ENCODE measurements at regions not wholly inside any gene's neighbourhood (a gene's known extent, or its start where the extent isn't known, plus 50 kb on each side); places are given as distances from the start of the nearest gene placed in this dataset.

DNA sequence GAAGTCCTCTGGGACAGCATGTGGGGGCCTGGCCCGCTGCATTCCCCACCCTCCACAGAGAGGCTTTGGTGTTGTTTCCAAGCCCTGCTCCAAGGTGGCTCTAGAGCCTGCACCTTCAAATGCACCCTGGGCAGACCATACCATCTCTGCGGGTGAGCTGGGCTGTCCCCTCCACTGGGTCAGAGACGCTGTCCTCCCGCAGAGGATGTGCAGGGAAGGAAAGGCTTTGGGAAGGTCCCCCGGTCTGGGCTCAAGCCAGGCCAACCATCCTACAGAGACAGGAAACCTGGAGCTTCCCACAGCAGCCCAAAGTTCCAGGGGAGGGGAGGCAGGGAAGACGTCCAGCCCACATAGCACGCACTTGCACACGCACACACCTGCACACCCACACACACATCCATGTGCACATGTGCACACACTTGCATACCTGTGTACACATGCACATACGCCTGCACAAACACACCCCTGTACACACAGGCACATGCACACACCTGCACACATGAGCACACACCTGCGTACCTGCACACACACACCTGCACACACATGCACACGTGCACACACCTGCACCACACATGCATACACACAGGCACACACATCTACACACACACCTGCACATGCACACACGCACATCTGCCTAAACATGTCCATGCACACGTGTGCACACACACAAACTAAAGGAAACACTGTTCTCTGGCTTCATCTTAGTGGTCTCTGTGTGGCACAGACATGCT is 155.4 kb downstream of the ERMARD start:
- TF ChIP-seq, protein P1, sequence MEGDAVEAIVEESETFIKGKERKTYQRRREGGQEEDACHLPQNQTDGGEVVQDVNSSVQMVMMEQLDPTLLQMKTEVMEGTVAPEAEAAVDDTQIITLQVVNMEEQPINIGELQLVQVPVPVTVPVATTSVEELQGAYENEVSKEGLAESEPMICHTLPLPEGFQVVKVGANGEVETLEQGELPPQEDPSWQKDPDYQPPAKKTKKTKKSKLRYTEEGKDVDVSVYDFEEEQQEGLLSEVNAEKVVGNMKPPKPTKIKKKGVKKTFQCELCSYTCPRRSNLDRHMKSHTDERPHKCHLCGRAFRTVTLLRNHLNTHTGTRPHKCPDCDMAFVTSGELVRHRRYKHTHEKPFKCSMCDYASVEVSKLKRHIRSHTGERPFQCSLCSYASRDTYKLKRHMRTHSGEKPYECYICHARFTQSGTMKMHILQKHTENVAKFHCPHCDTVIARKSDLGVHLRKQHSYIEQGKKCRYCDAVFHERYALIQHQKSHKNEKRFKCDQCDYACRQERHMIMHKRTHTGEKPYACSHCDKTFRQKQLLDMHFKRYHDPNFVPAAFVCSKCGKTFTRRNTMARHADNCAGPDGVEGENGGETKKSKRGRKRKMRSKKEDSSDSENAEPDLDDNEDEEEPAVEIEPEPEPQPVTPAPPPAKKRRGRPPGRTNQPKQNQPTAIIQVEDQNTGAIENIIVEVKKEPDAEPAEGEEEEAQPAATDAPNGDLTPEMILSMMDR (conservative IDR thresholded peaks at IDR 0.05; ENCODE audit: low read depth, low read length), result no peak
- TF ChIP-seq EZH2 (IDR thresholded peaks at IDR 0.05; ENCODE audit: borderline replicate concordance, low read depth, low read length, poor library complexity, severe bottlenecking), result no peak
- Histone ChIP-seq H3K4me1 (ENCODE audit: insufficient read depth, low read length, poor library complexity, severe bottlenecking) (no peaks in the 10 kb centered on the region), H3K4me3 (ENCODE audit: low read depth, low read length, poor library complexity, severe bottlenecking) (no peak overlapping the region), H3K36me3 (ENCODE audit: insufficient read depth, low read length, poor library complexity, severe bottlenecking) (no peaks in the 10 kb centered on the region), H3K27me3 (replicated peaks; ENCODE audit: insufficient read depth, low read depth, low read length, poor library complexity) (peaks cover 11% of the 10 kb centered on the region), H3K27ac (ENCODE audit: low read depth, low read length, poor library complexity, severe bottlenecking) (no peak overlapping the region), H3K9me3 (ENCODE audit: low read depth, low read length, poor library complexity, severe bottlenecking) (no peaks in the 10 kb centered on the region)
- no peak for DNase-seq (ENCODE audit: low spot score)
- intact Hi-C loops (cut with micrococcal nuclease; ENCODE audit: unreplicated experiment), result no loop called here
- POLR2A ChIA-PET (ENCODE audit: low non-redundant PET), result no interaction called here
- CTCF ChIA-PET, result no interaction called here
- BruUV-seq (replicated peaks), result no TSS peak

DNA sequence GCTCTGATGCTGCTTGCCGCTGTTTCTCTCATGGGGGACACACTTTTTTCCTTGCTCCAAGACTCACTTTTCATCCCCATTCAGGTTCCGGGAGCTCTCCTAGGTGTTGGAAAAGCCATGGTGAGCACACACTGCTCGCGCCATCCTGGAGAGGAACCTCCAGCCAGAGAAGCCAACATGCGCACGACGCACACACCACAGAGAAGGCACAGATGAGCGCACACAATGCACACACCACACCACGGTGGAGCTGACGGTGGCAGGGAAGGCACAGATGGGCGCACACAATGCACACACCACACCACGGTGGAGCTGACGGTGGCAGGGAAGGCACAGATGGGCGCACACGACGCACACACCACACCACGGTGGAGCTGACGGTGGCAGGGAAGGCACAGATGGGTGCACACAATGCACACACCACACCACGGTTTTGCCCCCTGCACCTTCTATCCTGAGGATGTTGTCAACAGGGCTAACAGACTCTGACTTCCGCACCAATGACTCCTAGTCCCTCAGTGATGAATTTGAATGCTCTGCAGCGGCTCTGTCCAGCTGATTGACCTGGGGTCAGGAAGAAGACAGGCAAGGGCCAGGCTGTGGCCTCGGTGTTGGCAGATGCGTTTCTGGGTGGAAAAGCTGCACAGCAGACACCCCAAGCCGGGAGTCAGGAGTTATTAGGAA is 154.7 kb downstream of the ERMARD start:
- CTCF ChIA-PET, result no interaction called here

DNA sequence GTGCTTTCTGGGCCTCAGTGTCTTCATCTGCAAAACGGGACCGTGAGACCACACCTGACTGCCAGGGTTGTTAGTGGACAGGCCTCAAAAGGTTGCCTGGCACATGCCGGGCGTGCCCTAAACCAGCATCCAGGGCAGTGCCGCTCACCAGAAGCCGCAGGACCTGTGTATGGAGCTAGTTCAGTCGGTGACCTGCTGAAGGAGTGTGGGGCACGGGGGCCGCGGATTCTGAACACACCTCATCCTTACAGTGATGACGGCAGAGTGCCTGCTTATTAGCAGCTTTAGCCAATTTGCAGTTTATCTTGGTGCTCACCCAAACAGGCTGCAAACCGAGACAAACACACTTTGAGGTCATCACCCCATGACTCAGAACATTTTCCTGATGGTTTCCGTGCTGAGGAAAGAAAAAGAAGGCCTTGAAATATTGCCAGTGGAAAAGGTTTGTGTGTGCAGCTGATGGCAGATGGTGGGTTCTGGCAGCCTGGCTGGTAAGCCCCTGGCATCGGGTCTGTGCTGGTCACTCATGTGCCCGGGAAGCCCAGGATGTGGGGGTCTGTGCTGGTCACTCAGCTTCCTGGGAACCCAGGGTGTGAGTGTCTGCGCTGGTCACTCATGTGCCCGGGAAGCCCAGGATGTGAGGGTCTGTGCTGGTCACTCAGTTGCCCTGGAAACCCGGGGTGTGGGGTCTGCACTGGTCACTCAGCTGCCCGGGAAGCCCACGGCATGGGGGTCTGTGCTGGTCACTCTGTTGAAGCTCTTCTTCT is 153.8 kb downstream of the ERMARD start:
- TF ChIP-seq EZH2 (IDR thresholded peaks at IDR 0.05; ENCODE audit: borderline replicate concordance, low read depth, low read length, poor library complexity, severe bottlenecking), result no peak
- TF ChIP-seq, protein P1 (conservative IDR thresholded peaks at IDR 0.05; ENCODE audit: low read depth, low read length), result no peak
- Histone ChIP-seq H3K4me1 (ENCODE audit: insufficient read depth, low read length, poor library complexity, severe bottlenecking) (no peaks in the 10 kb centered on the region), H3K36me3 (ENCODE audit: insufficient read depth, low read length, poor library complexity, severe bottlenecking) (no peaks in the 10 kb centered on the region), H3K9me3 (ENCODE audit: low read depth, low read length, poor library complexity, severe bottlenecking) (no peaks in the 10 kb centered on the region), H3K4me3 (ENCODE audit: low read depth, low read length, poor library complexity, severe bottlenecking) (no peak overlapping the region), H3K27me3 (replicated peaks; ENCODE audit: insufficient read depth, low read depth, low read length, poor library complexity) (peaks cover 11% of the 10 kb centered on the region), H3K27ac (ENCODE audit: low read depth, low read length, poor library complexity, severe bottlenecking) (no peak overlapping the region)
- intact Hi-C loops (cut with micrococcal nuclease; ENCODE audit: unreplicated experiment), result no loop called here
- POLR2A ChIA-PET (ENCODE audit: low non-redundant PET), result no interaction called here
- CTCF ChIA-PET, result no interaction called here
- no peak for DNase-seq (ENCODE audit: low spot score)
- BruUV-seq (replicated peaks), result no TSS peak

More for the DNA sequence above, 154.7 kb downstream of the ERMARD start:
- TF ChIP-seq, protein P1 (conservative IDR thresholded peaks at IDR 0.05; ENCODE audit: low read depth, low read length), result no peak
- TF ChIP-seq EZH2 (IDR thresholded peaks at IDR 0.05; ENCODE audit: borderline replicate concordance, low read depth, low read length, poor library complexity, severe bottlenecking), result no peak
- intact Hi-C loops (cut with micrococcal nuclease; ENCODE audit: unreplicated experiment), result no loop called here
- Histone ChIP-seq H3K4me1 (ENCODE audit: insufficient read depth, low read length, poor library complexity, severe bottlenecking) (no peaks in the 10 kb centered on the region), H3K4me3 (ENCODE audit: low read depth, low read length, poor library complexity, severe bottlenecking) (no peak overlapping the region), H3K27me3 (replicated peaks; ENCODE audit: insufficient read depth, low read depth, low read length, poor library complexity) (peaks cover 11% of the 10 kb centered on the region), H3K9me3 (ENCODE audit: low read depth, low read length, poor library complexity, severe bottlenecking) (no peaks in the 10 kb centered on the region), H3K27ac (ENCODE audit: low read depth, low read length, poor library complexity, severe bottlenecking) (no peak overlapping the region), H3K36me3 (ENCODE audit: insufficient read depth, low read length, poor library complexity, severe bottlenecking) (no peaks in the 10 kb centered on the region)
- DNase-seq (ENCODE audit: low spot score), result no peak
- no TSS peak for BruUV-seq (replicated peaks)
- POLR2A ChIA-PET (ENCODE audit: low non-redundant PET), result no interaction called here
